Activated CD8-positive, alpha-beta memory T cell treated with anti-CD3 and anti-CD28 coated beads, Interleukin-2, amount 50 U/mL, for 24 hours (primary cell): ENCODE measurements at regions not wholly inside any gene's neighbourhood (a gene's known extent, or its start where the extent isn't known, plus 50 kb on each side); places are given as distances from the start of the nearest gene placed in this dataset.

Experiments used
- DNase-seq: peaks from one replicate; pipeline ENCODE4 v3.0.0-alpha.2; 2020; ENCODE audit errors: extremely low read depth

GRCh38 chr7:70986297-70986696, 145.6 kb upstream of the GALNT17 start:
- no peak for DNase-seq

- no peak for DNase-seq
These were observed 137.8 kb upstream of the GALNT17 start for GRCh38 chr7:70994176-70994575.

- no peak for DNase-seq
These were observed 134.7 kb upstream of the GALNT17 start for GRCh38 chr7:70997261-70997660.

GRCh38 chr7:71005109-71005508, 126.8 kb upstream of the GALNT17 start:
- no peak for DNase-seq

- no peak for DNase-seq
These were observed 122.3 kb upstream of the GALNT17 start for GRCh38 chr7:71009636-71010035.

- no peak for DNase-seq
These were observed 116.6 kb upstream of the GALNT17 start for GRCh38 chr7:71015252-71015900.

- no peak for DNase-seq
These were observed 115.5 kb upstream of the GALNT17 start for GRCh38 chr7:71016401-71016800.

GRCh38 chr7:71017602-71018001, 114.3 kb upstream of the GALNT17 start:
- DNase-seq: no peak

- DNase-seq: no peak
These were observed 112.2 kb upstream of the GALNT17 start for GRCh38 chr7:71019706-71020105.

- DNase-seq: no peak
These were observed 110.8 kb upstream of the GALNT17 start for GRCh38 chr7:71021131-71021530.

GRCh38 chr7:71026680-71027079, 105.3 kb upstream of the GALNT17 start:
- DNase-seq: no peak

- no peak for DNase-seq
These were observed 97.7 kb upstream of the GALNT17 start for GRCh38 chr7:71034243-71034642.

- no peak for DNase-seq
These were observed 89.4 kb upstream of the GALNT17 start for GRCh38 chr7:71042591-71042990.

- no peak for DNase-seq
These were observed 81.5 kb upstream of the GALNT17 start for GRCh38 chr7:71050492-71050891.

- DNase-seq: no peak
These were observed 76.4 kb upstream of the GALNT17 start for GRCh38 chr7:71055504-71055903.

GRCh38 chr7:71077743-71078476, 54.0 kb upstream of the GALNT17 start:
- no peak for DNase-seq
